ENCODE measurements at regions not wholly inside any gene's neighbourhood (a gene's known extent, or its start where the extent isn't known, plus 50 kb on each side); places are given as distances from the start of the nearest gene placed in this dataset.

- Mint-ChIP-seq H3K9me3 (ENCODE audit: insufficient read depth) (no peaks in the 10 kb centered on the region), H3K27ac (no peak overlapping the region), H3K4me3 (no peak overlapping the region), H3K4me1 (no peaks in the 10 kb centered on the region), H3K27me3 (peaks cover 3% of the 10 kb centered on the region)
- 83% methylated on average over 3 of the region's 4 CpGs for WGBS (ENCODE audit: insufficient coverage)
- H3K27me3 ChIP-seq (replicated peaks in 1 of 4; ENCODE audit: control extremely low read depth in 1 of 4, control insufficient read depth in 3 of 4, insufficient read depth in 4 of 4, low read length in 3 of 4), result no peaks in the 10 kb centered on the region
- no peaks in the 10 kb centered on the region for H3K9me3 ChIP-seq (ENCODE audit: control extremely low read depth in 1 of 3, control insufficient read depth in 2 of 3, insufficient read depth in 1 of 3, low read length in 2 of 3)
- TF ChIP-seq EZH2 (IDR thresholded peaks at IDR 0.05; ENCODE audit: borderline replicate concordance, insufficient read depth, low read depth, low read length, poor library complexity, severe bottlenecking), result no peak
- TF ChIP-seq CTCF (IDR thresholded peaks at IDR 0.05), result no peak
- no peak overlapping the region for H2AFZ ChIP-seq (ENCODE audit: insufficient read depth, low read depth, low read length, poor library complexity, severe bottlenecking)
- DNase-seq, result no peak
- POLR2A ChIA-PET, result no interaction called here
- CTCF ChIA-PET, result no interaction called here
- H3K36me3 ChIP-seq (replicated peaks in 1 of 2; ENCODE audit: control extremely low read depth in 1 of 2, control insufficient read depth in 1 of 2, extremely low read depth in 1 of 2, insufficient read depth in 2 of 2, low read length in 1 of 2), result no peaks in the 10 kb centered on the region
- no peak overlapping the region for H3K4me2 ChIP-seq (replicated peaks; ENCODE audit: low read depth, low read length, poor library complexity, severe bottlenecking)
- H3K4me3 ChIP-seq (ENCODE audit: control extremely low read depth in 1 of 5, extremely low read depth in 1 of 5, insufficient read depth in 1 of 5, low read depth in 2 of 5, low read length in 4 of 5), result no peak overlapping the region
- H3K79me2 ChIP-seq (ENCODE audit: control insufficient read depth, insufficient read depth, low read length), result no peaks in the 10 kb centered on the region
- no peaks in the 10 kb centered on the region for H3K4me1 ChIP-seq (ENCODE audit: control insufficient read depth in 2 of 2, insufficient read depth in 2 of 2, low read length in 2 of 2)
- intact Hi-C loops (cut with micrococcal nuclease), result no loop called here
- ATAC-seq (ENCODE audit: low read depth), result no peak
- H3K9ac ChIP-seq (ENCODE audit: low read length), result no peak overlapping the region
- no peak overlapping the region for H3K27ac ChIP-seq (ENCODE audit: low read length in 2 of 2)
- H4K20me1 ChIP-seq (ENCODE audit: control insufficient read depth, insufficient read depth, low read length, poor library complexity, severe bottlenecking), result no peaks in the 10 kb centered on the region
These were observed 224.1 kb downstream of the SNX19 start for GRCh38 chr11:130692220-130692619.

GRCh38 chr11:130693543-130693942 is 222.7 kb downstream of the SNX19 start:
- no peak overlapping the region for H3K4me2 ChIP-seq (replicated peaks; ENCODE audit: low read depth, low read length, poor library complexity, severe bottlenecking)
- no peak overlapping the region for H3K27ac ChIP-seq (ENCODE audit: low read length in 2 of 2)
- CTCF ChIA-PET, result no interaction called here
- ATAC-seq (ENCODE audit: low read depth) (no peak), DNase-seq (no peak)
- no peak overlapping the region for H3K4me3 ChIP-seq (ENCODE audit: control extremely low read depth in 1 of 5, extremely low read depth in 1 of 5, insufficient read depth in 1 of 5, low read depth in 2 of 5, low read length in 4 of 5)
- 80% methylated on average over 1 of the region's 5 CpGs for WGBS (ENCODE audit: insufficient coverage)
- peaks cover 3% of the 10 kb centered on the region for H3K27me3 Mint-ChIP-seq
- no peaks in the 10 kb centered on the region for H3K9me3 Mint-ChIP-seq (ENCODE audit: insufficient read depth)
- no peak overlapping the region for H2AFZ ChIP-seq (ENCODE audit: insufficient read depth, low read depth, low read length, poor library complexity, severe bottlenecking)
- H3K9ac ChIP-seq (ENCODE audit: low read length), result no peak overlapping the region
- H3K4me1 Mint-ChIP-seq, result no peaks in the 10 kb centered on the region
- no peaks in the 10 kb centered on the region for H3K79me2 ChIP-seq (ENCODE audit: control insufficient read depth, insufficient read depth, low read length)
- H3K27ac Mint-ChIP-seq, result no peak overlapping the region
- H4K20me1 ChIP-seq (ENCODE audit: control insufficient read depth, insufficient read depth, low read length, poor library complexity, severe bottlenecking), result no peaks in the 10 kb centered on the region
- POLR2A ChIA-PET, result no interaction called here
- H3K4me3 Mint-ChIP-seq, result no peak overlapping the region
- H3K4me1 ChIP-seq (ENCODE audit: control insufficient read depth in 2 of 2, insufficient read depth in 2 of 2, low read length in 2 of 2), result no peaks in the 10 kb centered on the region
- no peaks in the 10 kb centered on the region for H3K27me3 ChIP-seq (replicated peaks in 1 of 4; ENCODE audit: control extremely low read depth in 1 of 4, control insufficient read depth in 3 of 4, insufficient read depth in 4 of 4, low read length in 3 of 4)
- intact Hi-C loops (cut with micrococcal nuclease), result no loop called here
- H3K9me3 ChIP-seq (ENCODE audit: control extremely low read depth in 1 of 3, control insufficient read depth in 2 of 3, insufficient read depth in 1 of 3, low read length in 2 of 3), result no peaks in the 10 kb centered on the region
- TF ChIP-seq EZH2 (IDR thresholded peaks at IDR 0.05; ENCODE audit: borderline replicate concordance, insufficient read depth, low read depth, low read length, poor library complexity, severe bottlenecking) (no peak), CTCF (IDR thresholded peaks at IDR 0.05) (no peak)
- no peaks in the 10 kb centered on the region for H3K36me3 ChIP-seq (replicated peaks in 1 of 2; ENCODE audit: control extremely low read depth in 1 of 2, control insufficient read depth in 1 of 2, extremely low read depth in 1 of 2, insufficient read depth in 2 of 2, low read length in 1 of 2)

All from B cell (primary cell).